H9 (cell line): ENCODE measurements at regions not wholly inside any gene's neighbourhood (a gene's known extent, or its start where the extent isn't known, plus 50 kb on each side); places are given as distances from the start of the nearest gene placed in this dataset.

Experiments used
- DNase-seq: peaks from one replicate; pipeline ENCODE4 v3.0.0-alpha.2; 2017
- H2AFZ ChIP-seq: one replicate; pipeline ENCODE4 v1.6.1; 2013; ENCODE audit warnings: mild to moderate bottlenecking, low read length, control low read depth, moderate library complexity
- H2AK5ac ChIP-seq: 2 replicates; pipeline ENCODE4 v1.6.1; 2013; ENCODE audit warnings: low read length, control low read depth, mixed read lengths; ENCODE audit not compliant: insufficient read length
- H2BK120ac ChIP-seq: one replicate; pipeline ENCODE4 v1.6.1; 2013; ENCODE audit warnings: low read depth, mild to moderate bottlenecking, low read length, control low read depth, inconsistent platforms; ENCODE audit not compliant: poor library complexity, severe bottlenecking
- H2BK12ac ChIP-seq: 2 replicates; pipeline ENCODE4 v1.6.1; 2013; ENCODE audit warnings: low read length, control low read depth, mixed read lengths, low read depth; ENCODE audit not compliant: insufficient read length
- H2BK15ac ChIP-seq: 2 replicates; pipeline ENCODE4 v1.6.1; 2013; ENCODE audit warnings: low read depth, low read length, control low read depth
- H2BK20ac ChIP-seq: one replicate; pipeline ENCODE4 v1.6.1; 2013; ENCODE audit warnings: low read depth, mild to moderate bottlenecking, low read length, control low read depth, inconsistent platforms; ENCODE audit not compliant: poor library complexity, severe bottlenecking
- H2BK5ac ChIP-seq: 2 replicates; pipeline ENCODE4 v1.6.1; 2013; ENCODE audit warnings: low read length, control low read depth, mixed read lengths; ENCODE audit not compliant: insufficient read length
- H3K14ac ChIP-seq: 2 replicates; pipeline ENCODE4 v1.6.1; 2013; ENCODE audit warnings: low read length, control low read depth; ENCODE audit not compliant: insufficient read depth
- H3K18ac ChIP-seq: 2 replicates; pipeline ENCODE4 v1.6.1; 2013; ENCODE audit warnings: low read depth, mild to moderate bottlenecking, mixed read lengths, low read length, control low read depth; ENCODE audit not compliant: insufficient read length
- H3K23ac ChIP-seq: 2 replicates; pipeline ENCODE4 v1.6.1; 2013; ENCODE audit warnings: low read length, control low read depth, mixed read lengths, low read depth; ENCODE audit not compliant: insufficient read length
- H3K23me2 ChIP-seq: 2 replicates; pipeline ENCODE4 v1.6.1; 2013; ENCODE audit warnings: low read depth, mild to moderate bottlenecking, mixed read lengths, low read length, control low read depth; ENCODE audit not compliant: insufficient read length, poor library complexity, severe bottlenecking
- H3K27ac ChIP-seq: 2 replicates; pipeline ENCODE4 v1.5.1; 2013; ENCODE audit warnings: low read length, control low read depth, mixed read lengths, low read depth; ENCODE audit not compliant: insufficient read length
- H3K27me3 ChIP-seq: 2 replicates; pipeline ENCODE4 v1.6.1; 2013; ENCODE audit warnings: low read length, control low read depth, inconsistent platforms; ENCODE audit not compliant: insufficient read depth
- H3K4ac ChIP-seq: 2 replicates; pipeline ENCODE4 v1.6.1; 2013; ENCODE audit warnings: low read depth, mild to moderate bottlenecking, control low read depth, inconsistent platforms, low read length, moderate library complexity
- H3K4me1 ChIP-seq: 2 replicates; pipeline ENCODE4 v1.6.1; 2013; ENCODE audit warnings: low read length, control low read depth, inconsistent platforms; ENCODE audit not compliant: insufficient read depth
- H3K4me2 ChIP-seq: 2 replicates; pipeline ENCODE4 v1.6.1; 2013; ENCODE audit warnings: low read length, control low read depth, mixed read lengths; ENCODE audit not compliant: insufficient read length, insufficient read depth
- H3K56ac ChIP-seq: 2 replicates; pipeline ENCODE4 v1.6.1; 2013; ENCODE audit warnings: low read depth, mild to moderate bottlenecking, mixed read lengths, low read length, control low read depth; ENCODE audit not compliant: insufficient read length
- H3K79me1 ChIP-seq: 2 replicates; pipeline ENCODE4 v1.6.1; 2013; ENCODE audit warnings: low read depth, mild to moderate bottlenecking, moderate library complexity, low read length, control low read depth, inconsistent platforms; ENCODE audit not compliant: insufficient read depth, poor library complexity, severe bottlenecking
- H3K79me2 ChIP-seq: 2 replicates; pipeline ENCODE4 v1.6.1; 2013; ENCODE audit warnings: low read length, control low read depth, inconsistent platforms; ENCODE audit not compliant: insufficient read depth
- H3K9ac ChIP-seq: 2 replicates; pipeline ENCODE4 v1.6.1; 2013; ENCODE audit warnings: low read length, control low read depth, mixed read lengths; ENCODE audit not compliant: insufficient read length; ENCODE audit errors: extremely low read depth
- H3K9me3 ChIP-seq: one replicate; pipeline ENCODE4 v1.6.1; 2013; ENCODE audit warnings: low read depth, low read length, inconsistent platforms; ENCODE audit not compliant: control insufficient read depth
- H3T11ph ChIP-seq: one replicate; pipeline ENCODE4 v1.6.1; 2013; ENCODE audit warnings: mild to moderate bottlenecking, low read length, control low read depth, inconsistent platforms
- H4K20me1 ChIP-seq: one replicate; pipeline ENCODE4 v1.6.1; 2013; ENCODE audit not compliant: control insufficient read depth, insufficient read length, insufficient read depth
- H4K5ac ChIP-seq: 2 replicates; pipeline ENCODE4 v1.6.1; 2013; ENCODE audit warnings: low read depth, mild to moderate bottlenecking, mixed read lengths, low read length, control low read depth; ENCODE audit not compliant: insufficient read length
- H4K8ac ChIP-seq: replicated peaks from 2 replicates; pipeline ENCODE4 v1.6.1; 2013; ENCODE audit warnings: low read length, control low read depth, mixed read lengths, low read depth; ENCODE audit not compliant: insufficient read length
- H4K91ac ChIP-seq: 2 replicates; pipeline ENCODE4 v1.6.1; 2013; ENCODE audit warnings: low read depth, mild to moderate bottlenecking, moderate library complexity, mixed read lengths, low read length, control low read depth; ENCODE audit not compliant: insufficient read length
- H3K27ac Mint-ChIP-seq, 3 experiments: 2 replicates in 2 of 3; 3 replicates in 1 of 3; pipeline ENCODE4 v1.8.0; 2020 to 2021; ENCODE audit warnings: mixed read lengths in 3 of 3, mild to moderate bottlenecking in 1 of 3, moderate library complexity in 1 of 3
- H3K27me3 Mint-ChIP-seq: 2 replicates; pipeline ENCODE4 v1.8.0; 2021; ENCODE audit warnings: low read depth, mild to moderate bottlenecking, moderate library complexity, mixed read lengths
- H3K36me3 Mint-ChIP-seq, 3 experiments: 2 replicates in 2 of 3; 3 replicates in 1 of 3; pipeline ENCODE4 v1.8.0; 2020 to 2021; ENCODE audit warnings: low read depth in 3 of 3, mixed read lengths in 3 of 3; ENCODE audit not compliant: insufficient read depth in 1 of 3
- H3K4me1 Mint-ChIP-seq, 2 experiments: 2 replicates each; pipeline ENCODE4 v1.8.0; 2020; ENCODE audit warnings: mixed read lengths in 2 of 2
- H3K4me3 Mint-ChIP-seq, 2 experiments: 2 replicates in 1 of 2; 3 replicates in 1 of 2; pipeline ENCODE4 v1.8.0; 2020 to 2021; ENCODE audit warnings: mild to moderate bottlenecking in 2 of 2, mixed read lengths in 2 of 2, moderate library complexity in 1 of 2
- H3K9me3 Mint-ChIP-seq, 2 experiments: 2 replicates in 1 of 2; 3 replicates in 1 of 2; pipeline ENCODE4 v1.8.0; 2020; ENCODE audit warnings: mild to moderate bottlenecking in 2 of 2, mixed read lengths in 2 of 2, moderate library complexity in 1 of 2
- CTCF ChIP-seq: fragments of 200-600 bp; sonication (generic); conservative IDR thresholded peaks from 3 replicates; pipeline ENCODE4 v1.8.0; 2021; ENCODE audit warnings: antibody characterized with exemption, mild to moderate bottlenecking
- WGBS: extraction: QIAGEN DNeasy Blood & Tissue Kit; methylation state at CpG from one replicate; pipeline ENCODE4 v1.1.7; 2013; ENCODE audit warnings: missing lambda C conversion rate, low lambda C conversion rate, mixed read lengths; ENCODE audit not compliant: insufficient read length; ENCODE audit errors: extremely low coverage; 5-methylcytosine and 5-hydroxymethylcytosine counted together

- no peaks in the 10 kb centered on the region for H3K23me2 ChIP-seq
- no peaks in the 10 kb centered on the region for H3K27me3 Mint-ChIP-seq
- H2BK120ac ChIP-seq = no peak overlapping the region
- no CpG with 5 or more reads among the region's 3 CpGs for WGBS
- H2BK5ac ChIP-seq = no peak overlapping the region
- H3K79me1 ChIP-seq = no peaks in the 10 kb centered on the region
- DNase-seq = no peak
- no peaks in the 10 kb centered on the region for H3K27me3 ChIP-seq
- TF ChIP-seq CTCF = no peak
- H3K79me2 ChIP-seq = no peaks in the 10 kb centered on the region
- peaks cover 16 to 28% (median 18%) of the 10 kb centered on the region in 3 experiments for H3K36me3 Mint-ChIP-seq
- H4K5ac ChIP-seq = no peak overlapping the region
- no peak overlapping the region for H2AK5ac ChIP-seq
- H3K23ac ChIP-seq = no peak overlapping the region
- peaks cover 0 to 12% of the 10 kb centered on the region in 2 experiments; a peak in 2 of 4 replicates for H3K4me1 Mint-ChIP-seq
- H3K56ac ChIP-seq = no peak overlapping the region
- no peak overlapping the region for H4K8ac ChIP-seq
- H2AFZ ChIP-seq = no peak overlapping the region
- H4K91ac ChIP-seq = no peak overlapping the region
- no peak overlapping the region for H3K14ac ChIP-seq
- no peak overlapping the region for H3K9ac ChIP-seq
- H2BK12ac ChIP-seq = no peak overlapping the region
- no peak overlapping the region for H2BK15ac ChIP-seq
- no peak overlapping the region for H3K4me2 ChIP-seq
- no peak overlapping the region for H3K4me3 Mint-ChIP-seq
- H3T11ph ChIP-seq = no peak overlapping the region
- H3K4ac ChIP-seq = no peak overlapping the region
- peaks cover 21 to 49% of the 10 kb centered on the region in 2 experiments for H3K9me3 Mint-ChIP-seq
- no peak overlapping the region for H3K27ac Mint-ChIP-seq
- H3K18ac ChIP-seq = no peak overlapping the region
- H4K20me1 ChIP-seq = no peaks in the 10 kb centered on the region
- H3K27ac ChIP-seq = no peak overlapping the region
- no peak overlapping the region for H2BK20ac ChIP-seq
- no peaks in the 10 kb centered on the region for H3K4me1 ChIP-seq
- peaks cover 4% of the 10 kb centered on the region for H3K9me3 ChIP-seq
Observed at GRCh38 chrX:42954880-42955279, 176.9 kb upstream of the PPP1R2C start.
